GM18499 (cell line): ENCODE measurements at regions not wholly inside any gene's neighbourhood (a gene's known extent, or its start where the extent isn't known, plus 50 kb on each side); places are given as distances from the start of the nearest gene placed in this dataset.
A peak's percentile ranks its signal among the peaks of the same experiment; 100 is the strongest.

Source experiments
- ATAC-seq: cut with Tn5 transposase; IDR thresholded peaks from one replicate; pipeline ENCODE4 v1.9.1; 2021; ENCODE audit warnings: moderate number of reproducible peaks; ENCODE audit not compliant: insufficient read depth, unreplicated experiment

GRCh38 chr13:100941377-100942368, 267.1 kb upstream of the TMTC4 start:
- ATAC-seq, result no peak

GRCh38 chr13:100940658-100941057, 266.1 kb upstream of the TMTC4 start:
- no peak for ATAC-seq

GRCh38 chr13:100933841-100934240, 259.2 kb upstream of the TMTC4 start:
- ATAC-seq, result no peak

DNA sequence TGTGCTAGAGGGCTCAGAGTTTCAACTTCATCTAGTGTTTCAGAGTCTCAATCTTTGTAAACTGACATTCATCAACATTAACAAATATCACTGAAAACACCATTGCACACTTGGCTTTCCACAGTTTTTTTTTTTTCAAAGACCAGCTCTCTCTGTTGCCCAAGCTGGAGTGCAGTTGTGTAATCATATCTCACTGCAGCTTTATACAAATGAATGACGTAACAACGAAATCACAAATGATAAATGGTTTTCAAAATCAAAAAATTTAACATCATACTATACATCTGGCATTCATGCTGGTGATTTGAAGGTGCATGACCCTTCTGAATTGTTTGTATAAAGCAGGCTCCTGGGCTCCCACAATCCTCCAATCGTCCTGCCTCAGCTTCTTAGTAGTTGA, 248.0 kb upstream of the TMTC4 start:
- ATAC-seq, result no peak

DNA sequence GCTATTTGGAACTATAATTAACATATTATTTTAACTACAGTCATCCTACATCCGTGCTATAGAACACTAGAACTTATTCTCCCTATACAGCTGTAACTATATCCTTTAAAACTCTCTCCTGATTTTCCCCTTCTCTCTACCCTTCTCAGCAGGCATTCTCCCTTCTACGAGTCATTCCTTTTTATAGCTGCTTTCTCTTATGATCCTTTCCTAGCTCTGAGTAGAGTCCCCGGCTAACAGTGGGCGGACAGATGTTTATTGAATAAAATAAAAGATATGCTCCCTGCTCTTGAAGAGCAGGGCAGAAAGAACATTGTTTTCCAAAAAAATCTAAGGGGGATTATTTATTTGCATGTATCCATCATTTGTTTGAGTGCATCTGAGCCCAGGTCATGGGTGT, 246.5 kb upstream of the TMTC4 start:
- no peak for ATAC-seq

GRCh38 chr13:100917011-100917410, 242.4 kb upstream of the TMTC4 start:
- ATAC-seq, result peak; percentile 56

GRCh38 chr13:100913143-100913542, 238.5 kb upstream of the TMTC4 start:
- no peak for ATAC-seq

DNA sequence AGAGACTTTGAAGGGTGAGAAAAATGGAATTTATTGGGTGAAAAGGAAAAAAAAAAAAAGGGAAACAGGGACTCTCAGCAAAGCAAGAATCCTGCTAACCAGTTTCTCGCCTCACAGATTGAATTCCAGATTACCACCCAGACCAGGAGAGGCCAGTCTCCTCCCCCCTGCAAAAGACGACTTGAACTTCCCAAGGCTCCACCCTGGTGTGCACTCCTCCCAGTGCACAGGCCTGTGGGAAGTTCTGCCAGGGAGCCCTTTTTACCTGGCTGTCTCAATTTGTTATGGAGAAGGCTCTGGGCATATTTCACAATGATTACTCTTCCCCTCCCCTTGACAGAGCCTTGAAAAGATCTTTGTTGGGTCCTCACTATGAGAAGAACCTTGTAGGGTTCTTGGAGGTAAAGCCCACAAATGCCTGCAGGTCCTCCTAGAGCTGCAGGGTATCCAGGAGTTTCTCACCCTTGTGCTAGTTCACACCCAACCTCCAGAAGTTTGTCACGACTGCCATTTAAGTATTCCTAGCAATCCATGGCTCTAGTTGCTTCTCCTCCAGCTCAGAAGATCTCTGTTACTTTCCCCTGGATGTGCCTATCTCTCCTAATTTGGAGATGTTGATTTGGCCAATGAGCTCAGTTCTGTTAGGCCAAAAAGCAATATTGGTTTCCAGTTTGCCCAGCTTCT, 229.8 kb upstream of the TMTC4 start:
- ATAC-seq, result no peak

GRCh38 chr13:100899720-100900316, 225.2 kb upstream of the TMTC4 start:
- ATAC-seq, result no peak

- ATAC-seq, result no peak
Observed at GRCh38 chr13:100898431-100898830, 223.8 kb upstream of the TMTC4 start.

GRCh38 chr13:100895651-100896050, 221.1 kb upstream of the TMTC4 start:
- ATAC-seq, result no peak

DNA sequence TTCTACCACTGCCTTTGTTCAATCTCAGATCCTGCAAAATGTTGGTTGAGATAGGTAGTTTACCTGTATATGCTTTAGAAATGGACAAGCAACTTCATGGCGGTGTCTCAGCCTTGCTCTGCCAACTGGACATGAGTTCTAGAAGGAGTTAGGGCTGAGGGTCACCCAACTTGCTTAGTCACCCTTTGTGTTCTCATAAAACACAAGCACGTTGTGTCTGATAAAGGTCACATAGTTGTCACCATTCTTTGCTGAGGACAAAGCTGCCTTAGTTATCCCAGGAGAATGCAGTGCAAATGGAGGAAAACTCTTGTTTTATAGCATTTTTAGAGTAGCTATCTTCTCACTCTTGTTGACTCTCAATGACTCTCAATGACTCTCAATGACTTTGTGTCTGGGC, 218.4 kb upstream of the TMTC4 start:
- no peak for ATAC-seq

DNA sequence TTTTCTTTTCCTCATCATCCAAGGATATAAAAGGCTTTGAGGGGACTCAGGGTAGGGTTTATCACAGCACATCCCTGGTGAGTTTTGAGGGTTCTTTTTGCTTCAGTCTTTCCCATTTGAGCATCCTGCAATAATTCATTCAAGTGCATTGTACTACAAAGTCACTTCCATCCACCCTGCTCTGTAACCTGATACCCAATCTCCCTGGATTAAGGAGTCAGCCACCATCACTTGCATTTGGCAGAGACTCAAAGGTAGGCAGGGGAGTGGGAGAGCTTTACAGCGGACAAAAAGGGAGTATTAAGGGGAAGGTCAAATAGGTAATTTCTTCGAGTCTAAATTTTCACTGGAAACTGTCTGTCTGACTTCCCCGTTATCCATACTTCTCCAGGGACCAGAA, 216.1 kb upstream of the TMTC4 start:
- ATAC-seq, result no peak

DNA sequence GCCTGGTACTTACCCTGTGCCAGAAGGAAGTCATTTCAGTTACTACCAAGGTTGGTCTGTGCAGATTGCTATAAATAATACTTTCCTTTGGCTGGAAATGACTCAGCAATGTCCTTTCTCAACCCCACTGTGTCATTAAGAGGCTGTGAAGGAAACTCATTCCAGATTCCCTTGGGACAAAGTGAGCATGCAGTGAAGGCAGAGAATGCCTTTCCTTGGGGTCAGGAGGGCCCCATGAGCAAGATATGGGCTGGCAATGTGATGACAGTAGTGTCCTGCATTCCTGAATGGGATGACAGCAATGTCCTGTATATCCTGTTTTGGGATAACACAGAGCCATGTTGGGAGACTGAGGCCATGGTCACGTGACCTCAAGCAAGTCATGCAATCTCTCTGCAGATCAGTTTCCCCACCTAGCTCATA, 213.1 kb upstream of the TMTC4 start:
- ATAC-seq, result no peak

DNA sequence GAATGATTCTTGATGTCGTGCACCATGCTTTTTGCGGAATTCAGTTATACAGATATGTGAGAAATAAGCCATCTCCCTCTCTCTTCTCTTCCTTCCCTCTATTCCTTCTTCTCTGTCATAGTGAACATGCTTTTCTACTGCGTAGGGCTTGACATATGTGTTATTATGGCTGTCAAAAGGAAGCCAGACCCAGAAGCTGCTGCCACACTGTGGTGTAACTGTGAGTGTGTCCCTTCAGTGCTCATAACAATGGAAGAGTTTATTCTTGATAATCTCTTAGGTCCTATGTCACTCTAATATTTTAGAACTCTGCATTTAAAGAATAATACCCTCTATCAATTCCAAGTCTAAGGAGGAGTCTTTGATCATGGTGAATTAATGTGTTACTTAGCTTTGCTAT, 208.9 kb upstream of the TMTC4 start:
- ATAC-seq, result no peak

- no peak for ATAC-seq
Observed at GRCh38 chr13:100881291-100881864, 206.8 kb upstream of the TMTC4 start.

- no peak for ATAC-seq
Observed at GRCh38 chr13:100880166-100880565, 205.6 kb upstream of the TMTC4 start.

DNA sequence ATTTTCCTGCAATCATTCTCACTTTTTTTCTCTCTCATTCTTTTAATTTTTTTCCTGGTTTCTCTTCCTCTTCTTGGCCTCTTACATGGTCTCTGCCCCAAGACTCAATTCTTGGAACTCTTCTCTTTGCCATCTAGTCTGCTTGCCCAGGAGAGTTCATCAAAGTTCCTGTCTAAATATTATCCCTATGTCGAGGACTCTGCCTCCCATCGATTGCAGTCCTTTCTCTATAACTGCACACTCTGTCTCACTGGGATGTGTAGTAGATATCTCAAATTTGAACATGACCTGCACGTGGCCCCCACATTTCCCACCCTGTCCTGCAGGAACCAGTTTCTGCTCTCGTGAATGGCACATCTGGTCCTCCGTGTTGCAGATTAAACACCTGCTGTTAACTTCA, 204.7 kb upstream of the TMTC4 start:
- ATAC-seq, result no peak

DNA sequence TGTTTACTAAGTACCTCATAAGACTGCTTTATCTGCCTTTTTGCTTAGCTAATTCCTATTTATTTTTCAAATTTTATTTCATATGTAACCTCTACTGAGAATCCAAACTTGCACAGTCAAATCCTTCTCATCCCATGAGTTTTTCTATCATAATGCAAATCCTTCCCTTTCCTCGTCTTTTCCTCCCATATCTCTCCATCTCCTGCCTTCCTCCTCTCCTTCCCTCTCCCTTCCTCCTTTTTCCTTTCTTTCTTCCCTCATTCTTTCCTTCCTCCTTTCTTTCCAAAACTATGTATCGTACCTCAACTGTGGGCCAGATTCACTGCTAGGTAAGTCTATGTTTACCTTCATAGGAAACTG, 201.4 kb upstream of the TMTC4 start:
- no peak for ATAC-seq

DNA sequence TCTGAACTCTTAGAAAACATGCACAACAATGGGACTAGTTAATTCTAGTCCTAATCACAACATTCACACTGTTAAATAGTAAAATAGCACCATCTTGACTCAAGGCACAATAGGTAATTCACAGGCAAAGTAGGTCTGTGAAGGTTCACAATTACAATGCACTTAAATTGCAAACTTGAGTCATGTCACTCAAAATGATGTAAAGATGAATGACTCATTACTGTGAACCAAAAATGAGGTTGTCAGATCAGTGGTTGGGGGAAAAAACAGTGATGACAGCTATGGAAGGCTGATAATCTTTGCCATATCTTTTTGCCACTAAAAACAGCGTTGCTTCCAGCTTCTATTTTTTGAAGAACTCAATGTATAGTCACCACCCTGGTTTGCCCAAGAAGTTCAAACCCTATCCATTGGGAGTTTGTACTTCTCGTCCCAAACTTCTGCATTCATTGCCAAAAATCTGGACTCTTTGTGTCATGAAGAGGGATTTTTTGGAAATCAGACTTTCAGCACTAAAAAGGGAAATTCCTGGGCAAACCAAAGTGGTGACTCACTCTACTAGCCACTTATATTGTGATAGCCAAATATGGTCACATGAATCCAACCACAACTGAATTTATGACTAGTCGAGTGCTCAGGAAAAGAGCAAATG, 200.9 kb upstream of the TMTC4 start:
- no peak for ATAC-seq
